ENCODE measurements at regions not wholly inside any gene's neighbourhood (a gene's known extent, or its start where the extent isn't known, plus 50 kb on each side); places are given as distances from the start of the nearest gene placed in this dataset.
A peak's percentile ranks its signal among the peaks of the same experiment; 100 is the strongest.

GRCh38 chr2:71802556-71802955 lies 345.1 kb downstream of the CYP26B1 start:
- DNase-seq: no peak

- peak; percentile 14 to 31 for DNase-seq
Measured at GRCh38 chr2:71801969-71802368, 345.7 kb downstream of the CYP26B1 start.

- DNase-seq: no peak
Measured at GRCh38 chr2:71801556-71801955, 346.1 kb downstream of the CYP26B1 start.

- no peak for DNase-seq
Measured at GRCh38 chr2:71800851-71801250, 346.8 kb downstream of the CYP26B1 start.

GRCh38 chr2:71800106-71800809 lies 346.9 kb downstream of the DYSF start:
- DNase-seq: peak in 1 of 2 experiments; percentile 46

GRCh38 chr2:71799013-71799575 lies 345.7 kb downstream of the DYSF start:
- DNase-seq: no peak

- DNase-seq: no peak
Measured at GRCh38 chr2:71798266-71799012, 345.1 kb downstream of the DYSF start.

- DNase-seq: no peak
Measured at GRCh38 chr2:71797035-71797810, 343.9 kb downstream of the DYSF start.

GRCh38 chr2:71796174-71796593 lies 342.8 kb downstream of the DYSF start:
- DNase-seq: no peak

GRCh38 chr2:71795486-71795885 lies 342.1 kb downstream of the DYSF start:
- no peak for DNase-seq

- no peak for DNase-seq
Measured at GRCh38 chr2:71794611-71795010, 341.2 kb downstream of the DYSF start.

- no peak for DNase-seq
Measured at GRCh38 chr2:71793926-71794325, 340.6 kb downstream of the DYSF start.

GRCh38 chr2:71792926-71793761 lies 339.8 kb downstream of the DYSF start:
- DNase-seq: no peak

GRCh38 chr2:71791501-71792135 lies 338.3 kb downstream of the DYSF start:
- no peak for DNase-seq

- no peak for DNase-seq
Measured at GRCh38 chr2:71791061-71791450, 337.7 kb downstream of the DYSF start.

GRCh38 chr2:71790226-71791060 lies 337.1 kb downstream of the DYSF start:
- no peak for DNase-seq

- no peak for DNase-seq
Measured at GRCh38 chr2:71789556-71790204, 336.3 kb downstream of the DYSF start.

- DNase-seq: no peak
Measured at GRCh38 chr2:71788601-71789240, 335.4 kb downstream of the DYSF start.

GRCh38 chr2:71788186-71788525 lies 334.8 kb downstream of the DYSF start:
- DNase-seq: no peak

All from cerebellar nuclear complex (tissue), 1 donor.